Panc1 (cell line): ENCODE measurements at regions not wholly inside any gene's neighbourhood (a gene's known extent, or its start where the extent isn't known, plus 50 kb on each side); places are given as distances from the start of the nearest gene placed in this dataset.

Source experiments
- ATAC-seq: fragments of 200-7000 bp; cut with Tn5 transposase; 2 replicates; pipeline ENCODE4 v1.9.1; 2020; ENCODE audit warnings: mild to moderate bottlenecking, moderate library complexity
- BruUV-seq: library from RNA; stranded (reverse); fragments of 400-500 nt; replicated peaks from 2 replicates; lab custom pipeline; 2021; lab: Mats Ljungman, UMichigan
- CTCF ChIA-PET: fragments of 300-600 bp; sonication (Branson Sonifier 250); formaldehyde crosslinking; loops from one replicate; lab custom pipeline; 2022; ENCODE audit warnings: antibody characterized with exemption; lab: Charles Lee
- POLR2A ChIA-PET: fragments of 300-600 bp; sonication (Branson Sonifier 250); formaldehyde crosslinking; loops from one replicate; lab custom pipeline; 2022; ENCODE audit warnings: antibody characterized with exemption; lab: Charles Lee
- DNase-seq: peaks from one replicate; pipeline ENCODE4 v3.0.0-alpha.2; 2010; ENCODE audit warnings: low read depth, low spot score
- H3K27ac ChIP-seq: 2 replicates; pipeline ENCODE4 v1.5.1; 2011; ENCODE audit warnings: mild to moderate bottlenecking, low read length, inconsistent platforms
- H3K27me3 ChIP-seq: fragments of 200-500 bp; sonication (Bioruptor generic); 2 replicates; pipeline ENCODE4 v1.6.0; 2014; ENCODE audit warnings: low read length, inconsistent platforms; ENCODE audit not compliant: control insufficient read depth, insufficient read depth
- H3K36me3 ChIP-seq: fragments of 200-500 bp; sonication (Bioruptor generic); 2 replicates; pipeline ENCODE4 v1.5.1; 2014; ENCODE audit warnings: inconsistent platforms, mild to moderate bottlenecking, low read length, moderate library complexity; ENCODE audit not compliant: control insufficient read depth, insufficient read depth
- H3K4me1 ChIP-seq: 2 replicates; pipeline ENCODE4 v1.5.1; 2011; ENCODE audit warnings: inconsistent platforms, mild to moderate bottlenecking, low read length, moderate library complexity; ENCODE audit not compliant: control insufficient read depth, insufficient read depth
- H3K4me3 ChIP-seq, 2 experiments: 2 replicates each; pipeline ENCODE4 v1.5.1; 2011 to 2012; ENCODE audit warnings: low read depth in 2 of 2, low read length in 2 of 2, mild to moderate bottlenecking in 2 of 2, inconsistent platforms in 1 of 2, moderate library complexity in 1 of 2
- H3K9me3 ChIP-seq: fragments of 200-500 bp; sonication (Bioruptor generic); 2 replicates; pipeline ENCODE4 v1.5.1; 2014; ENCODE audit warnings: low read depth, mild to moderate bottlenecking, inconsistent platforms, low read length, moderate library complexity; ENCODE audit not compliant: control insufficient read depth, insufficient read depth
- POLR2AphosphoS5 ChIP-seq: IDR thresholded peaks from 2 replicates; pipeline ENCODE4 v1.6.1; 2012; ENCODE audit warnings: mild to moderate bottlenecking, low read depth, low read length, moderate library complexity
- SIN3A ChIP-seq: IDR thresholded peaks from 2 replicates; pipeline ENCODE4 v1.6.1; 2012; ENCODE audit warnings: low read depth, mild to moderate bottlenecking, low read length, moderate library complexity, borderline replicate concordance; ENCODE audit not compliant: insufficient read depth
- TCF7L2 ChIP-seq: IDR thresholded peaks from 2 replicates; pipeline ENCODE4 v1.6.1; 2011; ENCODE audit warnings: mild to moderate bottlenecking, low read depth, low read length, inconsistent platforms
- in situ Hi-C: cut with HindIII; loops from 2 replicates; pipeline ENCODE4 v1.10.0; 2016; ENCODE audit warnings: low sequenced_read_pairs, low pct_unique_long_range_greater_than_20kb
- intact Hi-C: fragments of 100-400 bp; cut with micrococcal nuclease; formaldehyde crosslinking; loops from one replicate; pipeline ENCODE4 v1.10.0; 2022; ENCODE audit not compliant: unreplicated experiment
- TF ChIP-seq, protein P1 (sequence below): fragments of 450-650 bp; IDR thresholded peaks from 2 replicates; pipeline ENCODE4 v1.5.1; 2017; ENCODE audit warnings: mild to moderate bottlenecking
- TF ChIP-seq, protein P2 (sequence below), 2 experiments: IDR thresholded peaks; 2 replicates each; pipeline ENCODE4 v1.6.1; 2011 to 2012; ENCODE audit warnings: low read depth in 2 of 2, control low read depth in 1 of 2, low read length in 1 of 2, mild to moderate bottlenecking in 1 of 2, moderate library complexity in 1 of 2; ENCODE audit not compliant: insufficient read depth in 1 of 2

DNA sequence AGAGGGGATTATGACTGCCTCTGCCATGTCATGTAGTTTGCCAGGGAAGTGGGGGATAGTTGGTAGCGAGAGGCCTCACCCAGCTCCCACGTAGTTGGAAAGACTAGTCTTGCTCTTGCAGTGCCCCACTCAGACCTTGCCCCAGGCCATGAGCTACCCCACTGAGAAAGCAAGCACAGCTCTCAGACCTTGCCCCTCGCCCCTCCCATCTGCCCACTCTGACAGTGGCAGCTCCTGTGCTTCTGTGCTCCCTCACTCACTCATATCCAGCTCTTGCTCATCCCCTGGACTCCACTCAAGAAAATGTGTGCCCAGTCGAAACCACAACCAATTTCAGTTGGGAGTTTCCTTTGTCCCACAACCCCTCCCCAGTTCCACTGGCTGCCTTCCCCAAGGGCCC is 55.5 kb upstream of the BDKRB2 start:
- no peak for TF ChIP-seq POLR2AphosphoS5
- TF ChIP-seq, protein P1, sequence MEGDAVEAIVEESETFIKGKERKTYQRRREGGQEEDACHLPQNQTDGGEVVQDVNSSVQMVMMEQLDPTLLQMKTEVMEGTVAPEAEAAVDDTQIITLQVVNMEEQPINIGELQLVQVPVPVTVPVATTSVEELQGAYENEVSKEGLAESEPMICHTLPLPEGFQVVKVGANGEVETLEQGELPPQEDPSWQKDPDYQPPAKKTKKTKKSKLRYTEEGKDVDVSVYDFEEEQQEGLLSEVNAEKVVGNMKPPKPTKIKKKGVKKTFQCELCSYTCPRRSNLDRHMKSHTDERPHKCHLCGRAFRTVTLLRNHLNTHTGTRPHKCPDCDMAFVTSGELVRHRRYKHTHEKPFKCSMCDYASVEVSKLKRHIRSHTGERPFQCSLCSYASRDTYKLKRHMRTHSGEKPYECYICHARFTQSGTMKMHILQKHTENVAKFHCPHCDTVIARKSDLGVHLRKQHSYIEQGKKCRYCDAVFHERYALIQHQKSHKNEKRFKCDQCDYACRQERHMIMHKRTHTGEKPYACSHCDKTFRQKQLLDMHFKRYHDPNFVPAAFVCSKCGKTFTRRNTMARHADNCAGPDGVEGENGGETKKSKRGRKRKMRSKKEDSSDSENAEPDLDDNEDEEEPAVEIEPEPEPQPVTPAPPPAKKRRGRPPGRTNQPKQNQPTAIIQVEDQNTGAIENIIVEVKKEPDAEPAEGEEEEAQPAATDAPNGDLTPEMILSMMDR = no peak
- ATAC-seq (no peak), DNase-seq (no peak)
- H3K9me3 ChIP-seq = no peaks in the 10 kb centered on the region
- H3K36me3 ChIP-seq = no peaks in the 10 kb centered on the region
- BruUV-seq = no TSS peak
- H3K27me3 ChIP-seq = no peaks in the 10 kb centered on the region
- ChIA-PET POLR2A (no interaction called here), CTCF (interaction anchor here (0.7 kb wide), 1 partner anchor 632 kb away, joined by 3 read pairs; the partner anchor contains the start of gene SYNE3)
- H3K4me1 ChIP-seq = no peaks in the 10 kb centered on the region
- in situ Hi-C loops (no loop called here), intact Hi-C loops (no loop called here)
- no peak overlapping the region for H3K27ac ChIP-seq
- no peak overlapping the region for H3K4me3 ChIP-seq

DNA sequence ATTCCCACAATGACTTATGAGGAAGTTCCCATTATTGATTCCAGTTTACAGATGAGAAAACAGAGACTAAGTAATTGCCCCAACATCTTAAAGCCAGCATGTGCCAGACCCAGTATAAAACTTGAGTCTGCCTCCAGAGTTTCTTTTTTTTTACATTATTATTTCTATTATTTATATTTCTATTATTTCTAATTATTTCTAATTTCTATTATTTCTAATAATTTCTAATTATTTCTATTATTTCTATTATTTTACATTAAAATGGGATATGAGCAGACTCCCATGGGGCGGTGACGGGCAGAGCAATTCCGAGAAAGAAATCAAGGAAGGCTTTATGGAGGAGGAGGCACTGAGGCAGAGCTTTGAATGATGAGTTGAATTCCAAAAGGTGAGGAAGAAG is 54.4 kb upstream of the BDKRB2 start:
- BruUV-seq = no TSS peak
- TF ChIP-seq SIN3A (no peak), POLR2AphosphoS5 (no peak), TCF7L2 (no peak)
- TF ChIP-seq, protein P2, sequence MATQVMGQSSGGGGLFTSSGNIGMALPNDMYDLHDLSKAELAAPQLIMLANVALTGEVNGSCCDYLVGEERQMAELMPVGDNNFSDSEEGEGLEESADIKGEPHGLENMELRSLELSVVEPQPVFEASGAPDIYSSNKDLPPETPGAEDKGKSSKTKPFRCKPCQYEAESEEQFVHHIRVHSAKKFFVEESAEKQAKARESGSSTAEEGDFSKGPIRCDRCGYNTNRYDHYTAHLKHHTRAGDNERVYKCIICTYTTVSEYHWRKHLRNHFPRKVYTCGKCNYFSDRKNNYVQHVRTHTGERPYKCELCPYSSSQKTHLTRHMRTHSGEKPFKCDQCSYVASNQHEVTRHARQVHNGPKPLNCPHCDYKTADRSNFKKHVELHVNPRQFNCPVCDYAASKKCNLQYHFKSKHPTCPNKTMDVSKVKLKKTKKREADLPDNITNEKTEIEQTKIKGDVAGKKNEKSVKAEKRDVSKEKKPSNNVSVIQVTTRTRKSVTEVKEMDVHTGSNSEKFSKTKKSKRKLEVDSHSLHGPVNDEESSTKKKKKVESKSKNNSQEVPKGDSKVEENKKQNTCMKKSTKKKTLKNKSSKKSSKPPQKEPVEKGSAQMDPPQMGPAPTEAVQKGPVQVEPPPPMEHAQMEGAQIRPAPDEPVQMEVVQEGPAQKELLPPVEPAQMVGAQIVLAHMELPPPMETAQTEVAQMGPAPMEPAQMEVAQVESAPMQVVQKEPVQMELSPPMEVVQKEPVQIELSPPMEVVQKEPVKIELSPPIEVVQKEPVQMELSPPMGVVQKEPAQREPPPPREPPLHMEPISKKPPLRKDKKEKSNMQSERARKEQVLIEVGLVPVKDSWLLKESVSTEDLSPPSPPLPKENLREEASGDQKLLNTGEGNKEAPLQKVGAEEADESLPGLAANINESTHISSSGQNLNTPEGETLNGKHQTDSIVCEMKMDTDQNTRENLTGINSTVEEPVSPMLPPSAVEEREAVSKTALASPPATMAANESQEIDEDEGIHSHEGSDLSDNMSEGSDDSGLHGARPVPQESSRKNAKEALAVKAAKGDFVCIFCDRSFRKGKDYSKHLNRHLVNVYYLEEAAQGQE (IDR thresholded peaks at IDR 0.05; ENCODE audit: insufficient read depth in 1 of 2, low read depth in 2 of 2, low read length in 1 of 2) = no peak
- TF ChIP-seq, protein P1 = no peak
- no peak overlapping the region for H3K27ac ChIP-seq
- no peaks in the 10 kb centered on the region for H3K27me3 ChIP-seq
- DNase-seq (no peak), ATAC-seq (no peak)
- H3K36me3 ChIP-seq = no peaks in the 10 kb centered on the region
- in situ Hi-C loops (no loop called here), intact Hi-C loops (no loop called here)
- ChIA-PET CTCF (no interaction called here), POLR2A (no interaction called here)
- no peaks in the 10 kb centered on the region for H3K4me1 ChIP-seq
- H3K4me3 ChIP-seq = no peak overlapping the region
- H3K9me3 ChIP-seq = no peaks in the 10 kb centered on the region

DNA sequence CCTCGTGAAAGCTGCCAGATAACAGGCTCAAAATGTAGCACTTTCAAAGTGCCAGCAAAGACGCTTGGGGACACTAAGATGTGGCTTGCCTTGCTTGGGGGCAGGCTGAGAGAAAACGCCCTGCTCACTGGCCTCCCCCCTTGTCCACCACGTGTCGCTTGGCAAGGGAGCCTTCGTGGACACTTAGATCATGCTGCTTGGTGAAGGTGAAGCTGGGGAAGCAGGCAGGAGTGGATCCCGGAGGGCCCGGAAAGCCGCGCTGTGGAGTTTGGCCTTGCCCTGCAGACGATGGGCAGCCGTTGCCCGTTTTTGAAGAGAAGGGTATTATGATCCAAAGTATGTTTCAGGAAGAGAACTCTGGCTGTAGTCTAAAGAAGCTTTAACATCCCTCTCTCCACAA is 53.4 kb upstream of the BDKRB2 start:
- TF ChIP-seq, protein P1 = no peak
- TF ChIP-seq, protein P2 (IDR thresholded peaks at IDR 0.05; ENCODE audit: insufficient read depth in 1 of 2, low read depth in 2 of 2, low read length in 1 of 2) = no peak
- TF ChIP-seq SIN3A = no peak
- no peak for TF ChIP-seq POLR2AphosphoS5
- no peak for TF ChIP-seq TCF7L2
- ChIA-PET POLR2A (no interaction called here), CTCF (no interaction called here)

More for the DNA sequence above, 53.4 kb upstream of the BDKRB2 start:
- no peak for DNase-seq
- in situ Hi-C loops = no loop called here
- Histone ChIP-seq H3K4me3 (no peak overlapping the region), H3K27me3 (no peaks in the 10 kb centered on the region), H3K4me1 (no peaks in the 10 kb centered on the region), H3K36me3 (no peaks in the 10 kb centered on the region), H3K27ac (no peak overlapping the region), H3K9me3 (no peaks in the 10 kb centered on the region)
- intact Hi-C loops = no loop called here
- no peak for ATAC-seq
- BruUV-seq = no TSS peak
